ENCODE measurements at regions not wholly inside any gene's neighbourhood (a gene's known extent, or its start where the extent isn't known, plus 50 kb on each side); places are given as distances from the start of the nearest gene placed in this dataset.

DNA sequence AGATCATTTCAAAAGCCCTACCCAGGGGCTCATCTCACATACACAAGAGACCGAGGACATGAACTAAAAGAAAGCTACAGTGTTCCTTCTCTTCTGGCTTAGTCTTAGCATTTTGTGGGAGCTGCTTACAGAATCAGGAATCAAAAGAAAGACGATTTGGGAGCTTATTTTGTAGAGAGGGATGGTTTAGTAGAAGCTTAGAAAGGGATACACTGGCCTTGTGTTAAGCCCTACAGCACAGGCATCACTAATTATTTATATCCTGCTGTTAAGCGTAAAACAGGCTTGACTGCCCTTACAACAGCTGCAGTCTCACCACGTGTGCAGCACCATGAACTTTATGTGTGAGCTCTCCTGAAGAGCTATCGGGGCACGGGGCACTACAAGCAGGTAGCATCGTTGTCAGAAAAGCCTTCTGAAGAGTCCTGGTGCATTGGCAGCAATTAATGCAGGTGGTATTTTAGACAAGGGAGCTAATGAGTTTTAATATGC, 798.3 kb downstream of the NXPH1 start:
- no peak for DNase-seq (ENCODE audit: low read depth in 1 of 2, low spot score in 2 of 2)
- Histone ChIP-seq H3K36me3 (no peaks in the 10 kb centered on the region), H3K4me3 (no peak overlapping the region), H3K9me3 (replicated peaks) (peaks cover 3% of the 10 kb centered on the region; the same call in 1 of the 2 replicates), H3K27ac (no peak overlapping the region), H3K27me3 (replicated peaks) (no peaks in the 10 kb centered on the region), H3K4me1 (replicated peaks) (no peaks in the 10 kb centered on the region)

DNA sequence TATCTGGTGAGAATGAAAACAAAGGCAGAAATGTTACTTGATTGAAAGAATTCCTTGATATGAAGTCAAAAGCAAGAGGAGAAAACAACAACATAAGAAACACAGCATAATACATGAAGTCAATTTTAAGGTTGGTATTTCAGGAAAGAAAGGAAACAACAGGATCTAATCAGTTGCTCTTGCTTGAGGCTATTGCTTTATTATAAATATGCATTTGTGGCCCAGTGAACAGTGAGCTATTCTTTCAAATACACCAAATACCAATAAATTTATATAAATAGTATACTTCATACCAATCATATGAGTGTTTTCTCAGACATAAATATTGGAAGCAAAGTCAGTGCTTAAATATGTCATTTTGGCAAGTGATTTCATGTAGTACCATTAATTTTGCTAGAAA, 806.6 kb downstream of the NXPH1 start:
- no peak for DNase-seq (ENCODE audit: low read depth in 1 of 2, low spot score in 2 of 2)
- Histone ChIP-seq H3K4me1 (replicated peaks) (no peaks in the 10 kb centered on the region), H3K36me3 (no peaks in the 10 kb centered on the region), H3K4me3 (no peak overlapping the region), H3K9me3 (replicated peaks) (peaks cover 5% of the 10 kb centered on the region; the same call in 1 of the 2 replicates), H3K27me3 (replicated peaks) (no peaks in the 10 kb centered on the region), H3K27ac (no peak overlapping the region)

DNA sequence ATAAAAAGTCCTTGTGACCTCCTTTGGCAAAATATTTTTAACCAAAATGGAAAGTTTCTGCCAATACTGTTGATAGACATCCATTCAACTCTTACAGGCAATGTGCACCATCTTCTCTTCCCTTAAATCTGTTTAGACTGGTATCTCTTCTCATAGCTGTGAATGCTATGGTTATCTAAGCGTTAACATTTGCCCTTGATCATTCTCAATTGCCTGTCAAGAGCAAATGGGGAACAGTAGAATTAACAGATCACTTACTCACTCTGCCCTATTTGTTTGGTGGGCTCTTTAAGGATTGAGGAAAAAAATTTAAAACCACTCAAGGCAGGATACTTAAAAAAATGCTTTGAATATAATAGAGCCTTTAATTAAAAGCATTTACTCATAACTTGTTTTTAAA, 808.4 kb downstream of the NXPH1 start:
- H3K36me3 ChIP-seq = no peaks in the 10 kb centered on the region
- H3K4me3 ChIP-seq = no peak overlapping the region
- H3K4me1 ChIP-seq (replicated peaks) = no peaks in the 10 kb centered on the region
- no peak overlapping the region for H3K27ac ChIP-seq
- no peak for DNase-seq (ENCODE audit: low read depth in 1 of 2, low spot score in 2 of 2)
- H3K27me3 ChIP-seq (replicated peaks) = no peaks in the 10 kb centered on the region
- H3K9me3 ChIP-seq (replicated peaks) = peaks cover 5% of the 10 kb centered on the region; the same call in 1 of the 2 replicates

DNA sequence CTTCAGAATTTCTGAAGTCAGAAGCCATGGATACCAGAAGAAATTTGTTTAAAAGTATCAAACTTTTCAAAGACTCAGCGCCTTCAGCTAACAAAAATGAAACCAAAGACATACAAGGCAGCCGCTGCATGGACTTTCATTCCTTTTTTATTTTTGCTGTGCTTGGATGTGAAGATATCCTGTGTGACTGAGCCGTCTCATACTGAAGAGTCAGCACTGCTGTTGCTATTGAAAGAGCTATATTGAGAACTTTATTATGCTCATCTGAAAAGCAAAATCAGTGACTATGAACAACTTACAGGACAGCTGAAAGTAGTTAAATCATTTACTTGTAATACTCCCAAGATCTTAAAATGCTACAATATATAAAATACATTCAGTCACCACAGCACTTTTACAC, 809.2 kb downstream of the NXPH1 start:
- Histone ChIP-seq H3K9me3 (replicated peaks) (peaks cover 5% of the 10 kb centered on the region; the same call in 1 of the 2 replicates), H3K4me3 (no peak overlapping the region), H3K27me3 (replicated peaks) (no peaks in the 10 kb centered on the region), H3K36me3 (no peaks in the 10 kb centered on the region), H3K27ac (no peak overlapping the region), H3K4me1 (replicated peaks) (no peaks in the 10 kb centered on the region)
- no peak for DNase-seq (ENCODE audit: low read depth in 1 of 2, low spot score in 2 of 2)

DNA sequence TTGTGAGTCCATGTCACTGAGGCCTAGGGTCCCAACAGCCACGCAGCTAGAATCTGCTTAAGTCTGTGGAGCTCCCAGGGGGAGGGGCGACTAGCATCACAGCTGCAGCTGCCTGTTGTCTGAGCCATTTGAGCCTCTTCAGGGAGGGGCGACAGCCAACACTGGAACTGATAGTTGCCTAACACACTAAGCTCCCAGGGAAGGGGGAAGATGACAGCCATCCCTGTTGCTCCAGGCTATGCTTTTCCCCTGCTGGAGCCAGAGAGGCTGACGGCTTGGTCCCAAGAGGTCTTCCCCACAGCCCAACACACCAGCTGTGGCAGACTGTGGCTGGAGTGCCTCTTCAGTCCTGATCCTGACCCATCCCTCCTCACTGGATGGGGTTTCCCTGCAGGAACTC, 817.5 kb downstream of the NXPH1 start:
- no peak overlapping the region for H3K4me3 ChIP-seq
- H3K4me1 ChIP-seq (replicated peaks) = no peaks in the 10 kb centered on the region
- no peaks in the 10 kb centered on the region for H3K9me3 ChIP-seq (replicated peaks)
- no peak overlapping the region for H3K27ac ChIP-seq
- H3K36me3 ChIP-seq = no peaks in the 10 kb centered on the region
- no peak for DNase-seq (ENCODE audit: low read depth in 1 of 2, low spot score in 2 of 2)
- H3K27me3 ChIP-seq (replicated peaks) = no peaks in the 10 kb centered on the region

DNA sequence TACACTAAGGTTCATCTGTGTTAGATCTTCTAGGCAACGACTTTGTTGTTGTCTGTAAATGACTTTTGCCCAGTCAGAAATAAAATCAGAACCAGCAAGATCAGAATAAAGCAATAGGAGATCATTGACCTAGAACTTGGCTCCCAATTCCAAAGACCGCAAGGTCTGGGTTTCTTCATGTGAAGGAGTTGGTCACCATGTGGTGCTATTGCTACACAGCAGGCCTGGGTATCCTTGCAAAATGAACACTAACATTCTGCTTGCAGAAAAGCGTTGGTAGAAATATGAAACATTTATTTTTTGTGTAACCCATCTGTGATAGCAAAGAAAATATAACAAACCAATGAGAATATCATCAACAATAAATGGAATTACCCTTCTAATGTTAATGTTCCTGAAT, 831.0 kb downstream of the NXPH1 start:
- H3K27me3 ChIP-seq (replicated peaks) = no peaks in the 10 kb centered on the region
- no peak overlapping the region for H3K4me3 ChIP-seq
- no peak for DNase-seq (ENCODE audit: low read depth in 1 of 2, low spot score in 2 of 2)
- no peaks in the 10 kb centered on the region for H3K36me3 ChIP-seq
- no peak overlapping the region for H3K27ac ChIP-seq
- H3K4me1 ChIP-seq (replicated peaks) = no peaks in the 10 kb centered on the region
- 0 out of 2 replicates have a peak, but pooled peaks cover 2% of the 10 kb centered on the region for H3K9me3 ChIP-seq (replicated peaks)

DNA sequence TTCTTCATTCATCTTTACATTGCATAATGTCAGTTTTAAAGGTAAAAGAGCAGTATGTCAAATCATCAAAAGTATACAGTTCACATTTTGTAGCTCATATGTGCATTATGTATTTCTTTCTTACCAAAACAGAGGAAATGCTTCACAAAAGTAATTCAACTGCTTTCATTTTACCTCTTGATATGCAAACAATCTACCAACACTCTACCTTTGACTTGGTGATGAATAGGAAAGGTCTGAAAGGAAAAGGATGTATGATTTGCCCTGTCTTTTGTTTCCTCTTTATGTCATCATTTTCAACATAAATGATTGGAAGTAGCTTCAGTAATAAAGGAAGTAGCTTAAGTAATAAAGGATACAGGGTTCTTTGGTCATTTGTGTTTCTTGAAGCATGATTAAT, 846.7 kb downstream of the NXPH1 start:
- Histone ChIP-seq H3K27ac (no peak overlapping the region), H3K9me3 (replicated peaks) (peaks cover 3% of the 10 kb centered on the region; the same call in 1 of the 2 replicates), H3K27me3 (replicated peaks) (no peaks in the 10 kb centered on the region), H3K4me3 (no peak overlapping the region), H3K4me1 (replicated peaks) (no peaks in the 10 kb centered on the region), H3K36me3 (no peaks in the 10 kb centered on the region)
- no peak for DNase-seq (ENCODE audit: low read depth in 1 of 2, low spot score in 2 of 2)

DNA sequence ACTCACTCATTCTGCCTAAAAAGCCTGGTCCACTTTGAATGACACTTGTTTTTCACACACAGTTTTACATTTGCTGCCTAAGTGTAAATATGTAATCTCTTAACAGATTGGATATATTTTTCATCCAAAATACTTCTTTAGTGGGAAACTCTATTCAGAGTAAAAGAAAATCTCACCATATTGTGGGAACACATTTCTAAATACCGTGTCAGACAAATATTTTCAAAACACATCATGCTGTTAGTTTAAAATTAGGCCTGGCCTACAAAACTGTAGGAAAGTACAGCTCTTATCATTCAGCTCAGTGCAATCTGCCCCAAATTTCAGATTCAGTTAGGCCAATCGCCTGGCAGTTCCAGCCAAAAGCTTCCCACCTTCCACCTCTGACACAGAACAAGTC, 849.8 kb downstream of the NXPH1 start:
- Histone ChIP-seq H3K4me1 (replicated peaks) (no peaks in the 10 kb centered on the region), H3K4me3 (no peak overlapping the region), H3K27ac (no peak overlapping the region), H3K36me3 (no peaks in the 10 kb centered on the region), H3K27me3 (replicated peaks) (no peaks in the 10 kb centered on the region), H3K9me3 (replicated peaks) (peaks cover under 1% of the 10 kb centered on the region; the same call in 1 of the 2 replicates)
- no peak for DNase-seq (ENCODE audit: low read depth in 1 of 2, low spot score in 2 of 2)

DNA sequence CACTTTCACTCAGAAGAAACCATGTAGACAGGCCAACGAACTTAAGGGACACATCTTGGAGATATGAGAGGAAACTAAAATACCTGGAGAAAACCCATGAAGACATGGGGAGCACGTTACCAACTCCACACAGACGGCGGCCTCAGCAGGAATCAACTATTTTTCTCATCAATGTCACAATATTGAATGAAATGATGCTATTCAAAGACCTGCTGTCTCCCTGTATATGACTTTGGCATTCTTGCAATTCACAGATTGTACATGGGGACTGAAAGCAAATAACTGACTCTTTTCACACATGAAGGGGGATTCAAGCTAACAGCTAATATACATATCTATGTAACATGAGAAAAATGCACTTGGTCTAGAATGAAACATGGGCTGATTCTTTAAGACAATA, 869.0 kb downstream of the NXPH1 start:
- no peaks in the 10 kb centered on the region; the same call in 1 of the 2 replicates for H3K9me3 ChIP-seq (replicated peaks)
- no peak overlapping the region for H3K4me3 ChIP-seq
- no peak for DNase-seq (ENCODE audit: low read depth in 1 of 2, low spot score in 2 of 2)
- no peaks in the 10 kb centered on the region for H3K4me1 ChIP-seq (replicated peaks)
- no peaks in the 10 kb centered on the region for H3K36me3 ChIP-seq
- H3K27ac ChIP-seq = no peak overlapping the region
- no peaks in the 10 kb centered on the region for H3K27me3 ChIP-seq (replicated peaks)

DNA sequence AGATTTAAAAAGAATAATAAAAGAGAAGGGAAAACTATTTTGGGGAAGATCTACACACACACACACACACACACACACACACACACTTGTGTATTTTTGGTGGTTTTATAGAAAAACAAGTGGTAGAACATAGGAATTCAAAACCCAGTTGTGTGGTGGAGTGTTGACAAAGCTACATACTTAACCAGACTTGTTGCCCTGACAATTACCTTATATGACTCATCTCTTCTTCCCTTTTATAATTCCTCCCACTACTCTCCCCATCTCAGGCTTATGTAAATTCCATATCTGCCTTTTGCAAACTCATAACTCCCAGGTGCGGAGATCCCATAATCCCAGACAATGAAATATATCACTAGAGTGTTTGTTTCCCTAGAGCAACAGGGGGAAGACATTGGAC, 873.7 kb downstream of the NXPH1 start:
- H3K9me3 ChIP-seq (replicated peaks) = no peaks in the 10 kb centered on the region; the same call in none of the 2 replicates
- no peaks in the 10 kb centered on the region for H3K27me3 ChIP-seq (replicated peaks)
- no peak overlapping the region for H3K27ac ChIP-seq
- no peak overlapping the region for H3K4me3 ChIP-seq
- no peaks in the 10 kb centered on the region for H3K4me1 ChIP-seq (replicated peaks)
- DNase-seq (ENCODE audit: low read depth in 1 of 2, low spot score in 2 of 2) = no peak
- no peaks in the 10 kb centered on the region for H3K36me3 ChIP-seq

DNA sequence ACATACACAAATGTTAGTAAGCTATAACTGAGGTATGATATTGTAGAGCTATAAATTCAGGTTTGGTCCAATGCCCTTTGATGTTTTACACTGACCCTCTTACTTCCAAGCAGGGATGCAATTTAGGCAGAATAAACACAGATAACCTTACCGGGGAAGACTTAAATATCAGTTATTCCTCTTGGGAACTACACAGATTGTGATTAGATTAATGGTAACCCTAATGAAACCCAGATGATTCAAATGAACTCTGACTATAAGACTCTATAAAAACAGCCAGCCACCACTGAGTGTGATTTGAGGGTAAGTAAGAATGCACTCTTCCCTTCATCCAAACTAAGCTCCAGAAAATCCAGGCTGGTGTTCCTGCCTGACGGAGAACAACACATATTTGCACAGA, 891.1 kb downstream of the NXPH1 start:
- H3K4me1 ChIP-seq (replicated peaks) = no peaks in the 10 kb centered on the region
- no peak for DNase-seq (ENCODE audit: low read depth in 1 of 2, low spot score in 2 of 2)
- H3K36me3 ChIP-seq = no peaks in the 10 kb centered on the region
- H3K9me3 ChIP-seq (replicated peaks) = 0 out of 2 replicates have a peak, but pooled peaks cover 3% of the 10 kb centered on the region
- H3K27me3 ChIP-seq (replicated peaks) = no peaks in the 10 kb centered on the region
- no peak overlapping the region for H3K4me3 ChIP-seq
- no peak overlapping the region for H3K27ac ChIP-seq

DNA sequence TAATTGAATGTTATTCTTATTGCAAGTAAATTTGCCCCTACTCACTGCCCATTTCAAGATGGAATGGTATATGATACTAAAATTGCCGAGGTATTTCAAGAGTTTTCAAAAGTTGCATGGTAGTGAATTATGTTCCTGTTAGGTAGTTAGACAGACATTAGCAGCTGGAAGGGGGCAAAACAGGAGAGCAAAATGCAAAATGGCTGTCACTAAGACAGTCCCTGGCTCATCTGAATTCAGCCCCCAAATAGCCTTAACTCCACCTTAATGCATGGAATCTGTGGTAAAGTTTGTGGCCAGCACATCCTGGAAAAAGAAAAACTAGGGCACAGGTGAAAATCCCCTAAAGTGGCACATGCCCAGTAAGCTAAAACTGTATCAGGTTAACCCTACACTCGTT, 894.9 kb downstream of the NXPH1 start:
- Histone ChIP-seq H3K9me3 (replicated peaks) (0 out of 2 replicates have a peak, but pooled peaks cover 3% of the 10 kb centered on the region), H3K4me1 (replicated peaks) (no peaks in the 10 kb centered on the region), H3K36me3 (no peaks in the 10 kb centered on the region), H3K27ac (no peak overlapping the region), H3K27me3 (replicated peaks) (no peaks in the 10 kb centered on the region), H3K4me3 (no peak overlapping the region)
- no peak for DNase-seq (ENCODE audit: low read depth in 1 of 2, low spot score in 2 of 2)

DNA sequence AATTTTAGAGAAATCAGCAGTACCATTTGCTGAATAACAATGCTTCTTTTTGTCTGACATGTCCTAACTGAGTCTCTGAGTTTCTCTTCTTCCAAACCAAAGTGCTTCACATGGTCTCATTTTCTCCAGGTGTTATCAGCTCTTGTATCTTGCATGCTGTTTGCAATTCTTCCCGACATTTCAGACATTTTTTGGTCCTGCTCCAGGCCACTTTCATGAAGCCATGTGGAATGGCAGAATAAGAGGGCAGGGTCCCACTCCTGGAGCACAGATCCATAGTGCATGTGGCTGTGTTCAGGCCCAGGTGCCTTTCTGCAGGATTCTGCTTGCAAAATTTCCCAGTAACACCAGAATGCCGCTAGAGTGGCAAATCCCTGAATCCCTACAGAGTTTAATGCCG, 916.2 kb downstream of the NXPH1 start:
- no peak overlapping the region for H3K27ac ChIP-seq
- no peak for DNase-seq (ENCODE audit: low read depth in 1 of 2, low spot score in 2 of 2)
- H3K4me3 ChIP-seq = no peak overlapping the region
- no peaks in the 10 kb centered on the region for H3K27me3 ChIP-seq (replicated peaks)
- no peaks in the 10 kb centered on the region for H3K36me3 ChIP-seq
- H3K4me1 ChIP-seq (replicated peaks) = no peaks in the 10 kb centered on the region
- 0 out of 2 replicates have a peak, but pooled peaks cover 3% of the 10 kb centered on the region for H3K9me3 ChIP-seq (replicated peaks)

DNA sequence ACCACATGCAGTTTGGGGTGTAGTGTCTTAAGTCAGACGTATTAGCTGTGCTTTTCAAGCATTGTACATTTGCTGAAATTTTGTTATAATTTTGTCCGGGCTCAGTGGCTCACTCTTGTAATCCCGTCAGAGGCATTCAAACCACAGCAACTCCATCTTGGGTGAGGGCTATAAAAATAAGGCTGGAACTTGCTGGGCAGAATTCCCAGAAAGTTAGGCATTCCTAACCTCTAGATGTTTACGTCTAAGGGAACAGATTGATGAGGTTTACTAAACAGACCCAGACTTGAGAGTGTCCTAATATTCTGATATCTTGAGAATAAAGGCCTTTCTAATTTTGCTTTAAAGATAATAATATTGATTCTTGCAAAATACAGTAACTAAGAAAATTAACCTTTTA, 957.8 kb downstream of the NXPH1 start:
- DNase-seq (ENCODE audit: low read depth in 1 of 2, low spot score in 2 of 2) = no peak

DNA sequence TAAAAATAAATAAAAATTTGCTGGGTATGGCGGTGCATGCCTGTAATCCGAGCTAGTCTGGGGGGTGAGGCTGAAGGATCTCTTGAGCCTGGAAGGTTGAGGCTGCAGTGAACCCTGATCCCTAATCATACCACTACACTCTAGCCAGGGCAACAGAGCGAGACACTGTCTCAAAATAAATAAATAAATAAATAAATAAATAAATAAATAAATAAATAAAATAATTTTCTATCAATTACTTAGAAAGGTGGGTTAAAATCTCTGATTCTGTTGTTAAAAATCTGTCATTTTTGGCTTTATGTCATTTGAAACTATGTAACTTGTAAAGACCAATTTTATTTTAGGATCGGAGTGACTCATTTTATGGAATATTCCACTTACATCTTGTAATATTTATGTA, 958.6 kb downstream of the NXPH1 start:
- Histone ChIP-seq H3K9me3 (replicated peaks) (no peaks in the 10 kb centered on the region), H3K36me3 (no peaks in the 10 kb centered on the region), H3K27me3 (replicated peaks) (no peaks in the 10 kb centered on the region), H3K27ac (no peak overlapping the region), H3K4me1 (replicated peaks) (no peaks in the 10 kb centered on the region), H3K4me3 (no peak overlapping the region)
- DNase-seq (ENCODE audit: low read depth in 1 of 2, low spot score in 2 of 2) = no peak

More for the DNA sequence above, 957.8 kb downstream of the NXPH1 start:
- H3K4me3 ChIP-seq = no peak overlapping the region
- no peaks in the 10 kb centered on the region; the same call in 1 of the 2 replicates for H3K9me3 ChIP-seq (replicated peaks)
- no peaks in the 10 kb centered on the region for H3K4me1 ChIP-seq (replicated peaks)
- H3K27me3 ChIP-seq (replicated peaks) = no peaks in the 10 kb centered on the region
- no peaks in the 10 kb centered on the region for H3K36me3 ChIP-seq
- no peak overlapping the region for H3K27ac ChIP-seq

All from SJSA1 (cell line).